HL-60 (cell line): ENCODE measurements at regions not wholly inside any gene's neighbourhood (a gene's known extent, or its start where the extent isn't known, plus 50 kb on each side); places are given as distances from the start of the nearest gene placed in this dataset.
"Not testable (repeated sequence)": the region's sequence is repeated elsewhere in the genome, so short reads cannot be mapped to it uniquely, and the experiment has no call there.

Experiments
- DNase-seq, 2 experiments: peaks; one replicate each; pipeline ENCODE4 v3.0.0-alpha.2; 2010 to 2020; ENCODE audit warnings: low read depth in 1 of 2, low spot score in 1 of 2
- H3K27ac ChIP-seq: fragments of 250-450 bp; sonication (Bioruptor Pico); replicated peaks from 2 replicates; pipeline ENCODE4 v1.5.1; 2020; ENCODE audit warnings: mild to moderate bottlenecking, moderate library complexity
- H3K27me3 ChIP-seq: fragments of 250-450 bp; sonication (Bioruptor Pico); 2 replicates; pipeline ENCODE4 v1.5.1; 2021; ENCODE audit warnings: mild to moderate bottlenecking, moderate library complexity; ENCODE audit not compliant: insufficient read depth, poor library complexity, severe bottlenecking
- H3K4me3 ChIP-seq: replicated peaks from 2 replicates; pipeline ENCODE4 v1.5.1; 2011; ENCODE audit warnings: mild to moderate bottlenecking, control low read depth, low read length; ENCODE audit not compliant: insufficient read depth
- GABPA ChIP-seq: IDR thresholded peaks from 2 replicates; pipeline ENCODE4 v1.6.1; 2012; ENCODE audit warnings: low read depth
- POLR2AphosphoS5 ChIP-seq: IDR thresholded peaks from 2 replicates; pipeline ENCODE4 v1.6.1; 2012; ENCODE audit warnings: low read depth
- SPI1 ChIP-seq: IDR thresholded peaks from 2 replicates; pipeline ENCODE4 v1.6.1; 2012; ENCODE audit warnings: low read depth, mild to moderate bottlenecking, borderline replicate concordance
- TF ChIP-seq, protein P1 (sequence below): IDR thresholded peaks from 2 replicates; pipeline ENCODE4 v1.6.1; 2012; ENCODE audit warnings: low read depth; ENCODE audit not compliant: insufficient replicate concordance
- TF ChIP-seq, protein P2 (sequence below): IDR thresholded peaks from one replicate; pipeline ENCODE4 v1.5.1; 2011; ENCODE audit warnings: low read length, control low read depth, inconsistent platforms; ENCODE audit not compliant: insufficient read depth

DNA sequence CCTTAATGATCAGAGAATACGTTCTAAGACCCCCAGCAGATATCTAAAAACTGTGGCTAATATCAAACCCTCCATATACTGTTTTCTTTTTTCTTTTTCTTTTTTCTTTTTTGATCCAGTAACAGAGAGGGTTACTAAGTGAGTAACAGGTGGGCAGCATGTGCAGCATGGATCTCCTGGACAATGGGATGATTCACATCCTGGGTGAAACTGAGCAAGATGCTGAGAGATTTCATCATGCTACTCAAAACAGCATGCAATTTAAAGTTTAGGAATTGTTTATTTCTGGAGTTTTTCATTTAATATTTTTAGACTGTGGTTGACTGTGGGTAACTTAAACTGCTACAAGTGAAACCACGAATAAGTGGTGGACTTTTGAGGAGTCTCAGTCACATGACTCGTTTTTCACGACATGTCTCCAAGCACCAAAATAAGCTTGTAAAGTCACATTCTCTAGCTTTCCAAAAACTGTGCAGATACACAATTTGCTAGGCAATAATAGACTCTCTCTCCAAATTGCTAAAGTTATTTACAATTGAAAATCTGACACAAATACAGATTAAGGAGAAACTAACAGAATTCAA, 716.2 kb downstream of the NXPH1 start:
- Histone ChIP-seq H3K27ac (no peak overlapping the region), H3K27me3 (no peaks in the 10 kb centered on the region), H3K4me3 (no peak overlapping the region)
- no peak for DNase-seq
- TF ChIP-seq SPI1 (no peak), GABPA (no peak), POLR2AphosphoS5 (no peak)
- TF ChIP-seq, protein P1, sequence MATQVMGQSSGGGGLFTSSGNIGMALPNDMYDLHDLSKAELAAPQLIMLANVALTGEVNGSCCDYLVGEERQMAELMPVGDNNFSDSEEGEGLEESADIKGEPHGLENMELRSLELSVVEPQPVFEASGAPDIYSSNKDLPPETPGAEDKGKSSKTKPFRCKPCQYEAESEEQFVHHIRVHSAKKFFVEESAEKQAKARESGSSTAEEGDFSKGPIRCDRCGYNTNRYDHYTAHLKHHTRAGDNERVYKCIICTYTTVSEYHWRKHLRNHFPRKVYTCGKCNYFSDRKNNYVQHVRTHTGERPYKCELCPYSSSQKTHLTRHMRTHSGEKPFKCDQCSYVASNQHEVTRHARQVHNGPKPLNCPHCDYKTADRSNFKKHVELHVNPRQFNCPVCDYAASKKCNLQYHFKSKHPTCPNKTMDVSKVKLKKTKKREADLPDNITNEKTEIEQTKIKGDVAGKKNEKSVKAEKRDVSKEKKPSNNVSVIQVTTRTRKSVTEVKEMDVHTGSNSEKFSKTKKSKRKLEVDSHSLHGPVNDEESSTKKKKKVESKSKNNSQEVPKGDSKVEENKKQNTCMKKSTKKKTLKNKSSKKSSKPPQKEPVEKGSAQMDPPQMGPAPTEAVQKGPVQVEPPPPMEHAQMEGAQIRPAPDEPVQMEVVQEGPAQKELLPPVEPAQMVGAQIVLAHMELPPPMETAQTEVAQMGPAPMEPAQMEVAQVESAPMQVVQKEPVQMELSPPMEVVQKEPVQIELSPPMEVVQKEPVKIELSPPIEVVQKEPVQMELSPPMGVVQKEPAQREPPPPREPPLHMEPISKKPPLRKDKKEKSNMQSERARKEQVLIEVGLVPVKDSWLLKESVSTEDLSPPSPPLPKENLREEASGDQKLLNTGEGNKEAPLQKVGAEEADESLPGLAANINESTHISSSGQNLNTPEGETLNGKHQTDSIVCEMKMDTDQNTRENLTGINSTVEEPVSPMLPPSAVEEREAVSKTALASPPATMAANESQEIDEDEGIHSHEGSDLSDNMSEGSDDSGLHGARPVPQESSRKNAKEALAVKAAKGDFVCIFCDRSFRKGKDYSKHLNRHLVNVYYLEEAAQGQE: no peak
- TF ChIP-seq, protein P2, sequence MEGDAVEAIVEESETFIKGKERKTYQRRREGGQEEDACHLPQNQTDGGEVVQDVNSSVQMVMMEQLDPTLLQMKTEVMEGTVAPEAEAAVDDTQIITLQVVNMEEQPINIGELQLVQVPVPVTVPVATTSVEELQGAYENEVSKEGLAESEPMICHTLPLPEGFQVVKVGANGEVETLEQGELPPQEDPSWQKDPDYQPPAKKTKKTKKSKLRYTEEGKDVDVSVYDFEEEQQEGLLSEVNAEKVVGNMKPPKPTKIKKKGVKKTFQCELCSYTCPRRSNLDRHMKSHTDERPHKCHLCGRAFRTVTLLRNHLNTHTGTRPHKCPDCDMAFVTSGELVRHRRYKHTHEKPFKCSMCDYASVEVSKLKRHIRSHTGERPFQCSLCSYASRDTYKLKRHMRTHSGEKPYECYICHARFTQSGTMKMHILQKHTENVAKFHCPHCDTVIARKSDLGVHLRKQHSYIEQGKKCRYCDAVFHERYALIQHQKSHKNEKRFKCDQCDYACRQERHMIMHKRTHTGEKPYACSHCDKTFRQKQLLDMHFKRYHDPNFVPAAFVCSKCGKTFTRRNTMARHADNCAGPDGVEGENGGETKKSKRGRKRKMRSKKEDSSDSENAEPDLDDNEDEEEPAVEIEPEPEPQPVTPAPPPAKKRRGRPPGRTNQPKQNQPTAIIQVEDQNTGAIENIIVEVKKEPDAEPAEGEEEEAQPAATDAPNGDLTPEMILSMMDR: no peak

DNA sequence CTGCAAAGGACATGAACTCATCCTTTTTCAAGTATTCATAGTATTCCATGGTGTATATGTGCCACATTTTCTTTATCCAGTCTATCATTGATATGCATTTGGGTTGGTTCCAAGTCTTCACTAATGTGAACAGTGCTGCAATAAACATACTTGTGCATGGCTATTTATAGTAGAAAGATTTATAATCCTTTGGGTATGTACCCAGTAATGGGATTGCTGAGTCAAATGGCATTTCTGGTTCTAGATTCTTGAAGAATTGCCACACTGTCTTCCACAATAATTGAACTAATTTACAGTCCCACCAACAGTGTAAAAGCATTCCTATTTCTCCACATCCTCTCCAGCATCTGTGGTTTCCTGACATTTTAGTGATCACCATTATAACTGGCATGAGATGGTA, 730.3 kb downstream of the NXPH1 start:
- not testable (repeated sequence) for H3K27ac ChIP-seq, H3K27me3 ChIP-seq, H3K4me3 ChIP-seq, DNase-seq

DNA sequence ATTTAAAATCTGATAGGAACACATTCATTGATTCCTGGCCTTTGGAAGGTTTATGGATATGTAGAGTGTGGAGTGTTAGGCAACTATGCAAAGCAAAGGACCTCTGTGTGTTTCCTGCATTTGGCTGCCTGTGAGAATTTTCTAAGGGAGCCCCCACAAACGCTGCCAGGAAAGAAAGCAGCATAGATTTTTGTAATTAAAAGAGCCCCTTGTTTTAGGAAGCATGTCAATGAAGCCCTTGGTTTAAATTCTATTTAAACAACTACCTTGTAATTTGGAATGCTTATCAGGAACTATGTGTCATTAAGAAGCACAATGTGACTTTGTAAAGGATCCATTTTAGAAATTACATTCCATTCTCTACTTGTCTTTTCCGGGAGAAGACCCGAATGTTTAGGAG, 742.5 kb downstream of the NXPH1 start:
- H3K27me3 ChIP-seq: no peaks in the 10 kb centered on the region
- no peak overlapping the region for H3K27ac ChIP-seq
- TF ChIP-seq POLR2AphosphoS5: no peak
- TF ChIP-seq SPI1: no peak
- TF ChIP-seq, protein P2: no peak
- TF ChIP-seq GABPA: no peak
- TF ChIP-seq, protein P1: no peak
- no peak overlapping the region for H3K4me3 ChIP-seq
- no peak for DNase-seq

DNA sequence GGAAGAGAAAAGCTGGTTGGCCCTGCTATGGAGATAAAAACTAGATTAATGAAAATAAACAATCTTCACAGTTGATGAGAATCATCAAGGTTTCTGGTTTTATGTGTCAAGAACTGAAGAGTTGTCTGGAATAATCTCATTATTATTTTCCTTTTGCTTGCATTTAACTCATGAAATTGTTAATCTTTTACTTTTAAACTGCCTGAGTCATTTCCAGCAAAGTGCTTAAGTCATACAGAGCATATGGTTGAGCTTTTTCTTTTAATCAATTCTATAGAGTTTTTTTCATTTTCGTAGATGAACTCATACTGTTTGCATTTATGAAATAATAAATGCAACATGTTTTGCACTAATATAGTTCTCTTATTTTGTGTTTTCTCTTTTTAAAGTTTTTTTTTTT, 747.9 kb downstream of the NXPH1 start:
- Histone ChIP-seq H3K4me3 (no peak overlapping the region), H3K27ac (no peak overlapping the region), H3K27me3 (no peaks in the 10 kb centered on the region)
- DNase-seq: no peak
- no peak for TF ChIP-seq SPI1
- TF ChIP-seq, protein P1: no peak
- TF ChIP-seq POLR2AphosphoS5: no peak
- no peak for TF ChIP-seq GABPA
- TF ChIP-seq, protein P2: no peak
